ENCODE measurements at regions not wholly inside any gene's neighbourhood (a gene's known extent, or its start where the extent isn't known, plus 50 kb on each side); places are given as distances from the start of the nearest gene placed in this dataset.

DNA sequence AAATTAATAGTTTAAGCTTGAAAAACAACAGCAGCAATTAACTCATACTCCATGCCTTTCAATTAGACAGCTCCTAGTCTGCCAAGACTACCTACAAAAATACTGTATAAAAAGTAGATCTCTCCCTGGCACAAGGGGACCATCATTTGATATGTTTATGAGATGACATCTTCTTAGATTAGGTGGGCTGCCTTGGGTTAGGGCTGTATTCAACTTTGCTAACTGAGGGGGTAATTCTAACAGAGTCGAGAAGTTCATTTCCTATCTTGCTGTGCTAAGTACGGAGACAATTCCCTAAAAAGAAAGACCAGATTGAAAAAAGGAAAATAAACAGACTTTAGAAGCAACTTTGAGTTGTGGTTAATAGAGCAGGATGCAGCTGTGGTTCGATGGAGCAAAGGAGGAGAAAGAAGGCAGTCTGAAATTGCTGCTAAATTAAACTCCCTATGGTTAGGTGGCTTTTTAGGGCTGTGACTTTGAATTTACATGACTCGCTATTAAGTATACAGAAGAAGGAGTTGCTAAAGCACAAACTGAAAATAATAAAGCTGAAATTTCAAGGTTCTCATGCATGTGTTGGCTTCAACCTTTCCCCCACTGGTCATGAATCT is 75.4 kb downstream of the CDC7 start:
- no peak for DNase-seq (ENCODE audit: low read depth, low spot score)

DNA sequence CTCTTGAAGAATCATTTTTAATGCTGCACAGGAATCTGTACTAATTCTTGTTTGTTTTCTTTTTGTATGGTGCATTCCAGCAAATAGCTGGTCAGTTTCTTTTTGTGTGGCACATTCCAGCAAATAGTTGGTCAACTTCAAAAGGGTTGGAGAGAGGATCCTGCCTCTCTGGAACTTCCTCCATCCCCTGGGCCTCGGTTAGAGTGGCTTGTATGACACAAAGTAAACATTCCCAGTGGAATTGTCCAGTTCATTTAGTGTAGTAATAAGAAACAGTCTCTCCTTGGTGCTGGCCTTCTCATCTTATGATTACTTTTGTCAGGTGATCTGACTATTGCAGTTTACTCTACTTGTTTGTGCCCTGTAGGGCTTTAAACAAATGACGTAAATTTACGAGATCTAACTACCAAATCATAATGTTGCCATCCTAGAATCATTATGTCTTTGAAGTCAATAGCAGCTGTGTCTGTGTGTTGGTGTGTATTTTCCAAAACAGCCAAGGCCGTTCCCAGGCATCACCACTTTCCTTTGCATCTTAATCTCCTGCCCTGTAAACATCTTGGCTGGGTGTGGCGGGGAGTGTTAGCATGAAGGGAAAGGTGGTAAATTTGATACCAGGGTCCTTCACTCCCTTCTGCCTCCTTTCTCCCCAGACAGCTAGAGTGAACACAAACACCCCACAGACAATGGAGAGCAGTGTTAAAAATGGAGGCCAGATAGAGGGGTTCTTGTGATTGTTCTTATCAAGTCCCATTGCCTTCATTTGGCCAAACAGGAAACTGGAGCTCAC is 77.9 kb downstream of the CDC7 start:
- DNase-seq (ENCODE audit: low read depth, low spot score), result no peak

DNA sequence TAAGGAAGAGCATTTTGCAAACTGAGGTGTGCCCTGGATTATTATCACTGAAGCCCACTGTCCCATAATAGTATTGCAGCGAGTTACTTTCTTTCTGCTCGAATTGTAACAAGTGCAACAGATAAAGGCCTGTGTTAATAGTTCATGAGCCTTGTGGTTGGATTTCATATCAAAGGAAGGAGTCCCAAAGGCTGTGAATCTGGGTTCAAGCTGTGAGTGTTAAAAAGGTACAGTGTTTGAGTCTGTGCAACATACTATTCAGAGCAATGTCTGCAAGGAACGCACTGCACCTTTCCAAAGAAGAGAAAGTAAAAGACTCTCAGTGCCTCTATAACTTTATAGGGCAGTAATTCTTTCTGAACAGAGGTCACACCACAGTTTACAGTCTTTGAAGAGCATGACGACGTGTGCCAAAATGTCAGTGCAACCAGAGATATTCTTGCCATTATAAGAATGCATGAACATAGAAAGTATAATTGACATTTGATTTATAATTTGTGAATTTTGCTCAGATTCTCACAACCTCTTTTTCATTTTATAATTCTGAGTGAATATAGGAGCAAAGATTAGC is 79.1 kb downstream of the CDC7 start:
- no peak for DNase-seq (ENCODE audit: low read depth, low spot score)

DNA sequence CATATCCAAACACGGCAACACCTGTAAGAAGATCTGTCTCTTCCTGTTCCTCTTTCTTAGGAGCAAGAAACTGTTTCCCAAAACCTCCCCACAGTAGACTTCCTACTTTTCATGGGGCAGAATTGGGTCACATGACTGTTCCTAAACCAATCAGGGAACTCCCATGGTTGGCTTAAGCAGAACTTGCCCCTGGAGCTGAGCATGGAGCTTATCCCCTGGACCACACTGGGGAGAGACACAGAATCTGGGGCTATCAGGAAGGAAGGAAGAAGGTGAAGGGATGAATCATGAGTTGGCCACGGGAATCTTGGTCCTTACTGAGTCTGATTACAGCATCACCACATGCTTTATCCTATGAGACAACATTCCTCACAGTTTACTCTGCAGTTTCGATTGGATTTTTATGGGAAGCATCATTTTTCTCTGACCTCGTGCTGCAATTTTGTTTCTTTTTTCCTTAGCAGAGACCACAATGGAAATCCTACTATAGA is 81.8 kb downstream of the CDC7 start:
- no peak for DNase-seq (ENCODE audit: low read depth, low spot score)

DNA sequence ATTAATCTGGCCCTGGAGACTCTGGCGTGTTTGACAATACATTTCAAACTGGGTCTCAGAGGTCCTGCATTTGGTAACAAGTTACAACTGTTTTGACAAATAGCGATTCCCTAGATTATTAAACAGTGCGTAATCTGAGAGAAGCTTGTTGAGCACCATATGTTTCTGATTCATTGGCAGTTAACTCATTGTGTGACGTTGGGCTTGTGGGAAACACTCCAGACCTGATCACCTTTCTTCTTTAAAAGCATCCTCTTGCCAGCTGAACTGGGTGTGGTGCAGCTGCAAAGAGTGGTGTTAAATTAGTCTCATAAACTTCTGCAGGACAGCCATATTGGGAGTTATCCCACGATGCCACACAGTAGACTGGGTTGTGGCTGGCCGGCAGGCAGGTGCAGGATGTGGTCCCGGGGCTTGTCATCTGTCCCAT is 82.7 kb downstream of the CDC7 start:
- no peak for DNase-seq (ENCODE audit: low read depth, low spot score)

DNA sequence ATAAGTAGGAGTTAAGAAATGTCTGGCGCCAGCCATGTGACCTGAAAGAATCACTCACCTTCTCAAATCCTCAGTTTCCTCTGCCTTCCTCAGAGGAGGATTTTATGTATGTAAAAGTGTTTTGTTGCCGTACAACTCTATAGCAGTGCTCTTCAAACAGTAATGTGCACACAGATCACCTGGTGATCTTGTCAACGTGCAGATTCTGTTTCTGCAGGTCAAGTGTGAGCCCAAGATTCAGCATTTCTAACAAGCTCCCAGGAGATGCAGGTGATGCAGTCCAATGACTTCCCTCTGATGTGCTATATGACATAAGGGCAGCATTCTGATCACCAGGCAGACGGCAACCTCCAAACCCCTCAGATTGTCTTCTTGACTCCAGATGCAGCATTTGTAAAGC is 83.7 kb downstream of the CDC7 start:
- DNase-seq (ENCODE audit: low read depth, low spot score), result no peak

DNA sequence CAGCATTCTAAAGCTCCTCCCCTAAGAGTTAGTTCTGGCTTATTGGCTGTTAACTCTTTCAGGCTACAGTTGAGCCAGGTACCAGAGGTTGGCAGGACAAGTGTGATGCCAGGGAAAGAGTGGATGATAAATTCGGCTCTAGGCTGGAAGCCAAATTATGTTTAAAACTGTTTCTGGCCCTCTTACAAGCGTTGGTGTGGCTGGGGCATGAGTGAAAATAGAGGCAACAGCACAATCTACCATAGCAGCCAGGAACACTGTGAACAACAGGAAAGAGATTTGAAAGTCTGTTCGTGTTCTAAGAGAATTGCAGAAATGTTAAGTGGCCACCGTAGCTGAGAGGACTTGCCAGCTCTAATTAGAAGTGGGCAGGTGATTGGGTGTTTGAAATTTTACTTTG is 84.2 kb downstream of the CDC7 start:
- DNase-seq (ENCODE audit: low read depth, low spot score), result no peak

DNA sequence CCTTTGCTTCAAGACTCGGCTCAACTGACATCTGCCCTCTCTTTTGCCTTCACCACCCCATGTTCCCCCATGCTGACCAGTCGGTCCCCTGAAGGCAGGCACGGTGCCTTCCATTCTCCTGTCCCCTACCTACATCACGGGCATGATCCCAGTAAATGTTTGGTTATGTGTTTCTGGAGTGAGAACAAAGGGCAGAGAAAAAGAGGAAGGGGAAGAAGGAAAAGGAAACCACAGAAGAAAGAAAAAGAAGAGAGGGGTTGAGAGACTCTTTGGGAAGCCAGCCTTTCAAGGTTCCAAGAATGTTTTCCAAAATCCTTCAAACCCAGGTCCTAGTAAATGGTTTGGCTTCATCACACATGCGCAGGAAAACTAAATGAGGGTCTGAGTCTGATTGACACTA is 84.9 kb downstream of the CDC7 start:
- no peak for DNase-seq (ENCODE audit: low read depth, low spot score)

DNA sequence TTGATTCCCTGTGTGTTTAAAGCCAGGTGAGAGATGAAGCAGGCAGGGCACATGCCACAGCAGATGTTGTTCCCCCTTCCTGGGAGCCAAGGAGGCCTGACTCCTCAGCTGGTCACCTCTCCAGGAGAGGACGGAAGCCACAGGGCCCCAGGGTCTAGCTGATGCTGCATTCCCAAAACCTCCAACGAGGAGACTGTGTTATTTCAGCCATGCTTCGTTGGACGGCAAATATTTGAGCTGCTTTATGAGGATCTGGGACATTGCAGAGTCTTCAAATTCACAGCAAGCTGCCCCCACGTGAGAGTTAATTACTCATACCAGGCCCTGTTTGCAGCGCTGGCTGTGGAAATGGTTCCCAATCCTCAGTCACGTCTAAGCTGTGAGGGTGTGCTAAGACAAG is 85.3 kb downstream of the CDC7 start:
- DNase-seq (ENCODE audit: low read depth, low spot score), result no peak

DNA sequence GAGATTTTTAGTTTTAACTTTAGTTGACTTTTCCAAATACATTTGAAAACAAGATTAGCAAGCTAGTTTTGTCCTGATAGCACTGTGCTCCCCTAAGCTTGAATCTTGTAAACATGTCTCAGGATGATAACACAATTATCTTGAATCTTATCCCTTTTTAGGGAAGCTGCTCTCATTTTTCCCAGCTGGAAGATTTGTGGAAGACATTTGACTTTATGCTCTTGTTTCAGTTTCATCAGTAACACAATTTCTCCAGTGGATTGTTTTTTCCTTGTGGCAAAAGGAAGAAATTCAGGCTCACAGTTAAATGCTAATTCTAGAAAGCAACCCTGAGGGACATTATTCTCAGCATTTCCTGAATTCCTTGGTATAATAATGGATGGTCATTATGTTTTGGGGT is 88.8 kb downstream of the CDC7 start:
- DNase-seq (ENCODE audit: low read depth, low spot score), result no peak

DNA sequence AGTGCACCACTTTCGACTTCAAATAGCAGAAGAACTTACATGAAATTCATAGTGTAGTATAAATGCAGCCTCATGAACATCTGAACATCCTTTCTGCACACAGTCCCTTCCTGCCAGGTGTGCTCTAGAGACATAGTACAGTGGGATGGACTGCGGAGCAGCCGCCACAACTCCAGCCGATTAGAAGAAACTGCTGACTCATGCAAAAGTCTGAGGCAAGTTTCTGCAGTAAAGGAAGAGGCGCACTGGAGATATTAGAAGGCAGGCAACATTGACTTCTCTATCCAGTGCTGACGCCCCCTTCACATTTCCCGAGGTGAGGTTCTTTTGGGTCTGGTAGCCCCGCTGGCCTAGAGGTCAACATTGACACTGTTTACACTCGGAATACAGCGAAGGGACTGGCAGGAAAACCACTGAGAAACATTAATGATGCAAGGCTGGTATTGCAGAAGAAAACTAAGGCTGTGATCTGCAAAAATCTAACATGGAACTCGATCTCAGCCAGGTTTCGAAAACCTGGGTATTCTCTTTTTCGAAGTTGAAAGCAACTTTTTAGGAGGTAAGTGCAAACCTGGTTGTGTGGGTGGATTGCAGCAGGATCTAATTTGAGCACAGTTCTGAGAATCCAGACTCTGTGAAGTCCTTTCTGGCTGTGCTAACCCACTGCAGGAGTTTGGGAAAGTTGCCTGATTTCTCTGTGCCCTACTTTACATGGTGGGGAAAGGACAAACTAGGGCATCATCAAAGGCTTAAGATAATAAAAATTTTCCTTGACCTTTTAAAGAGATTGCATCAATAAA is 90.7 kb downstream of the CDC7 start:
- no peak for DNase-seq (ENCODE audit: low read depth, low spot score)

DNA sequence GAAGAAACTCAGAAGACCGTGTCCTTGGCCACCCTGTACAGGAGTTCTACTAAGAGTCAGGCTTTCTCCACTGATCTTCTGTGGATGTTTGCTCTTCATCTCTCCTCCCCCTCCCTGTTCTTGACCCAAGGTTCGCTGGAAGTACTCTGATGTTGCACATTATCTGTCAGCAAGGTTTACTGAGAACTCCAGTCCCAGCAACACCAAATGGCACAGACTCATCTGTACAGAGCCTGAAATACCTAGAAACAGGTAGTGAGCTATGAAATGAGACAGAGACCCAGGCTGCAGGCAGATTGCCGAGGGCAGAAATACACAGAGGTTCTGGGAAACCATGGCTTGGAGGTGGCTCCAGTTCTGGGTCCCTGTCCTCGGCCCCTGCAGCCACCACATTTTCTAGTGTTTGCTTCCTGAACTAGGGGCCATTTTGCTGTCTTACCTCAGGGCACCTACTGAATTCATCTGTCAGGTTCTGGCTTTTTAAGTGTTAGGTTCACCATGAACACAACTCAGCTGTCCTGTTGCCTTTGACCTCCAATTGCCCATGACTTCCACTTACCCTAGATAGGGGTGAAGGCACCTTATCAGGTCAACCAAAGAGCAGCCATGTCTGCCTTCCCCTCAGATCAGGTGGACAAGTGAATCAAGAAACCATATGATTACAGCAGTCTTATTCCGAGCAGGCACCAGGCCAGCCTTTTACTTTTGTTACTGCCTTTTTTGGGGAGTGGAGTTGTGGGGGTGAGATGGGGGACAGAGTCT is 92.2 kb downstream of the CDC7 start:
- DNase-seq (ENCODE audit: low read depth, low spot score), result no peak

DNA sequence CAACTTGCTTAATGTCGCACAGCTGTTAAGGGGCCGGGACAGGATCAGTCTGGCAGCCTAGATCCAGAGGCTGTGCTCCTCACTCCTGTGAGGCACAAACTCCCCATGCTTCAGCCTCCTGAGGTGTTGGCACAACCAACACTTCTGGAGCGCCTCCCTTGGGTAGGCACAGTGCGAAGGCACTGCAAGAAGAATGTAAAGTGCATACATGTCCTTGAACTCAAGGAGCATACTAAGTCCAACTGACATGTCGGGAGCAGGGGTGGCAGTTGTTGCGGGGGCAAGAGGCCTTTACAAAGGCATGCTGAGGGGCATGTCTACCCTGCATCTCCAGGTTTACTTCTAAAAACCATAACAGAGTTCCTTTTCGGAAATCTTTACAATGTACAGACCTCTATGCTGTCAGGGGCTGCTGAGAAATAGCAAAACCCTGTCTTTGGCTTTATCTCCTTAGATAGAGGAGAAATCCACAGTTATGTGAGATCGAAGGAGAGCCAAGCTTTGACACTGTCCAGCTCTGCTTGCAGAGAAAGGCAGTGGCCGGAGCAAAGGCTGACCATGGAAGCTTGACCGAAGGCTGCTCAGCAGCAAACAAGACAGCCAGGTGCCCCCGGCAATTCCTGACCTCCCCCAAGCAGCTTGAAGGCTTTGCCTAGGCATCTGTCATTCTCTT is 93.9 kb downstream of the CDC7 start:
- peak; percentile 40 for DNase-seq (ENCODE audit: low read depth, low spot score)

DNA sequence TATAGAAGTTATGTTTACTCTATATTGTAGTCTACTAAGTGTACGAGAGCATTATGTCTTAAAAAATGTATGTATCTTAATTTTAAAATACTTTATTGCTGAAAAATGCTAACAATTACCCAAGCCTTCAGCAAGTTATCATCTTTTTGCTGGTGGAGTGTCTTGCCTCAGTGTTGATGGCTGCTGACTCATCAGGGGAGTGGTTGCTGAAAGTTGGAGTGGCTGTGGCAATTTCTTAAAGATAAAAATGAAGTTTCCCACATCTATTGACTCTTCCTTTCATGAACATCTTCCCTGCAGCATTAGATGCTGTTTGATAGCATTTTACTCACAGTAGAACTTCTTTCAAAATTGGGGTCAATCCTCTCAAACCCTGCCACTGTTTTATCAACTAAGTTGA is 95.8 kb downstream of the CDC7 start:
- DNase-seq (ENCODE audit: low read depth, low spot score), result no peak

DNA sequence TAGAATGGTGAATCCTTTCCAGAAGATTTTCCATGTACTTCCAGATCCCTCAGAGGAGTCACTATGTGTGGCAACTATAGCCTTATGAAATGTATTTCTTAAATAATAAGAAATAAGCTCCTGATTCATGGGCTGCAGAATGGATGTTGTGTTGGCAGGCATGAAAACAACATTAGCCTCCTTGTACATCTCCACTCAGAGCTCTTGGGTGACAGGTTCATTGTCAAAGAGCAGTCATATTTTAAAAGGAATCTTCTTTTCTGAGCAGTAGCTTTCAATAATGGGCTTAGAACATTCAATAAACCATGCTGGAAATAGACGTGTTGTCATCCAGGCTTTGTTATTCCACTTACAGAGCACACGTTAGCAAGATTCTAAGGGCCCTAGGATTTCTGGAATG is 96.6 kb downstream of the CDC7 start:
- no peak for DNase-seq (ENCODE audit: low read depth, low spot score)

DNA sequence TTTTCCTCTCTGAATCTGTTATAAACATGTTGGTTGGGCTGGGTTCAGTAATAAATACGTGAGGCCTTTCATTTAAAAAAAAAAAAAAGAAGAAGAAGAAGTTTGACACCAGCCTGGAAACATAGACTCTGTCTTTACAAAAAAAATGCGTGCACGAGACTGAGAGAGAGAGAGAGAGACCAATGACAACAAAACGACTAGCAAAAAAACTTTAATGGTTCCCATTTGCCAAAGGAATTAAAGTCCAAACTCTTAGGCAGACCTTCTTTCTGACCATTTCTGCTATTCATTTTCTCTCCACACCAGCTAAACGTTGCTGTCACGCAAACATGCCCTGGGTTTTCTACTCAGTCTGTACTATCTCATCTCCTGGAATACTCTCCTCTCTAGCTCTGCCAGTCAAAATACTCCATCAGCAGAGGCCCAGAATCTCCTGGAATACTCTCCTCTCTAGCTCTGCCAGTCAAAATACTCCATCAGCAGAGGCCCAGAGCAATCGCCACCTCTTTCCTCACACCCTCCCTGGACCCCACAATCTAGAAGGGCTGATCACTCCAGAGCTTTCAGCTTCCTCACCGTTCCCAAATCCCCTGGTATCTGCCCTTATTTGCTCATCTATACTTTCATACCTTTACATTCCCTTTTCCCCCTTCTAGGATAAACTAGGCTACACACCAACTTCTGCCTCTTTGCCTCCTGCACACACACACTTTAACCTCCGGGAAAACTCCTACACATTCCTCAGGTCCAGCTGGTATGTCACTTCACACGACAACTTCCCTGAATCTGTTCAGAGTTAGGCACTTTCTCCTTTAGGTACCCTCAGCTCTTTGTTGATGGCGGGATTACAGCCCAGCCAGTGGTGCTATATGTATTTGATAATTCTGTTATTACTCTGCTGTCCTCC is 100.0 kb downstream of the CDC7 start:
- no peak for DNase-seq (ENCODE audit: low read depth, low spot score)

DNA sequence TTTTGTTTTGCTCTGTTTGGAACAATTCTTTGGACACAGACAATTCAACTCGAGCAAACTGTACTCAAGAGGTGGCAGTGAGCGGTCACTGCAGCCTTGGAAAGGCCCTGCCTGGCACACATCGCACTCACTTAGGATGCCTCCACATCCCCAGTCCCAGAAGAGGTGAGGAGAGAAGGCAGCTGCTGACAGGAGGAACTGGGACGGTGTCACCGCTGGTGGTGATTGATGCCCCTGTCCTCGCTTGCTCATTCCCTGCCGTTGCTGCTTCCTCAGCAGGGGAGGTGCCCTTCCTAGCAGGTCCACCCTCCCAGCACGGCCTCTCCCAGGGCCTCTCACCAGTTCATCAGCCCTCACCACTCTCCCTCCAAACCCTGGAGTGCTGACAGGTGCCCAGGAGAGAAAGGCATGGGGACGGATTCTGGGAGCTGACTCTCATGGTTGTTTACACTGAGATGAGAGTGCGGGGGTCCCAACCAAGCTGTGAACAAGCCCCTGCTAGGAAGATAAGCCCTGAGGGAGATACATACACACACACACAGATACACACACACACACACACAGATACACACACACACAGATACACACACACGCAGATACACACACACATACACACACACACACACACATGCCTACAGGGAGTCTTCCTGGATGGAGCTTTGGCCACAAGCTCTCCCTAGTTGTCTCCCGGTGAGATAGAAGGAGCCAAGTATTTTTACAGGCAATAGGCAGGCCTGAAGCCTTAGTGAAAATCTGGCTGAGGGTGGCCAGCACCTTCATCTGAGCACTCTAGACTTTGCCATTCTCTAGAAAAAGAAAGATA is 101.1 kb downstream of the CDC7 start:
- DNase-seq (ENCODE audit: low read depth, low spot score), result peak; percentile 41

DNA sequence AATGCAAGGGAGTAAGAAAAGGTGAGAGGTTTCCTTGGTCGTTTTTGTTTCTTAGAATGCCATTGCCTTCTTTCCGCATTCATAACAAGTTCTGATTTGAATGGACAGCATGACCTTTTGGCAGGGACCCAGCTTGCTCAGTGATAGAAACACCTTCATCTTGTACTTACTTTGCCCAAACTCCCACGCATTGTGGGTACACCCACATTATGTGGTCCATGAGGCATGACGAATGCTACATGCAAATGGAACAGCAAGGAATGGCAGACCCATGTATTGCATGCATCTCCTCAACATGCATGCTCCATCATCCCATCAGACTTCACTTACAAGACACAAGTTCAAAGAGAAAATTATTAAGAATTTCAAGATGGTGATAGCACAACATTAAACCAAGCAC is 102.8 kb downstream of the CDC7 start:
- no peak for DNase-seq (ENCODE audit: low read depth, low spot score)

DNA sequence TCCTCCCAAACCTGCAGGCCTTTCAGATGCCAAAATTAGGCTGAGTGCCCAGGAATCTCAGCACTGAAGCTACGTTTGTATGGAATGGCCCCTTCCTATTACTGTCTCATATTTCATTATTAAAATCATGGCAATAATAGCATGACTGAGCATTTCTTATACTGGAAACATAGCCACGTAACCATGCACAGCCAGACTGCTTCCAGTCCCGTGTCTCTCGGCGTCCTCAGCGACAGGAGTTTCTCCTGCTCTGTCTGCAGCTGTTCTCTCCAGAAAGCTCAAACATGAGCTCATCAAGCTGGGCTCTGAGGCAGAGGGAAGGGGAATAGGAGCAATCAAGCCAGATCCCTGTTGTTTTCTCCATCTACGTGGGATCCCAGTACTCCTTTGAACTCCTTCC is 104.0 kb downstream of the CDC7 start:
- no peak for DNase-seq (ENCODE audit: low read depth, low spot score)

Data from ELF-1 (cell line).